DOHH2 (cell line): ENCODE measurements at regions not wholly inside any gene's neighbourhood (a gene's known extent, or its start where the extent isn't known, plus 50 kb on each side); places are given as distances from the start of the nearest gene placed in this dataset.

Experiments used
- H3F3A ChIP-seq: fragments of 200-600 bp; sonication (generic), shearing (Covaris generic); 2 replicates; pipeline ENCODE4 v1.6.0; 2016; ENCODE audit warnings: antibody characterized with exemption, mild to moderate bottlenecking; ENCODE audit not compliant: control insufficient read depth, insufficient read depth
- H3K27ac ChIP-seq: fragments of 200-600 bp; sonication (generic); 2 replicates; pipeline ENCODE4 v1.5.1; 2014; ENCODE audit warnings: low read depth, mild to moderate bottlenecking, low read length, moderate library complexity
- H3K27me3 ChIP-seq: fragments of 200-600 bp; sonication (generic); 2 replicates; pipeline ENCODE4 v1.6.1; 2014; ENCODE audit warnings: mild to moderate bottlenecking, low read length, mixed read lengths; ENCODE audit not compliant: control insufficient read depth
- H3K36me3 ChIP-seq: fragments of 200-600 bp; sonication (generic); 2 replicates; pipeline ENCODE4 v1.6.1; 2014; ENCODE audit warnings: mild to moderate bottlenecking, low read length, moderate library complexity, mixed read lengths; ENCODE audit not compliant: control insufficient read depth
- H3K4me1 ChIP-seq: fragments of 200-600 bp; sonication (generic); 2 replicates; pipeline ENCODE4 v1.6.1; 2014; ENCODE audit warnings: mild to moderate bottlenecking, low read length, mixed read lengths; ENCODE audit not compliant: control insufficient read depth
- H3K4me2 ChIP-seq: fragments of 200-600 bp; sonication (generic); 2 replicates; pipeline ENCODE4 v1.6.0; 2014; ENCODE audit warnings: mild to moderate bottlenecking, low read length, moderate library complexity
- H3K4me3 ChIP-seq: fragments of 200-600 bp; sonication (generic); 2 replicates; pipeline ENCODE4 v1.5.1; 2014; ENCODE audit warnings: mild to moderate bottlenecking, low read length, mixed read lengths
- H3K79me2 ChIP-seq: fragments of 200-600 bp; sonication (generic); 2 replicates; pipeline ENCODE4 v1.6.1; 2014; ENCODE audit warnings: mild to moderate bottlenecking, low read length, mixed read lengths; ENCODE audit not compliant: control insufficient read depth
- H3K9me2 ChIP-seq: fragments of 200-600 bp; sonication (generic); replicated peaks from 2 replicates; pipeline ENCODE4 v1.6.1; 2014; ENCODE audit warnings: mild to moderate bottlenecking, low read length, mixed read lengths; ENCODE audit not compliant: control insufficient read depth
- H3K9me3 ChIP-seq: fragments of 200-600 bp; sonication (generic); 2 replicates; pipeline ENCODE4 v1.6.1; 2014; ENCODE audit warnings: antibody characterized with exemption, low read length, mixed read lengths; ENCODE audit not compliant: control insufficient read depth, insufficient read depth
- H4K20me1 ChIP-seq: fragments of 200-600 bp; sonication (generic); 2 replicates; pipeline ENCODE4 v1.6.0; 2014; ENCODE audit warnings: low read depth, mild to moderate bottlenecking, antibody characterized with exemption, low read length, moderate library complexity; ENCODE audit not compliant: control insufficient read depth, insufficient read depth
- EZH2phosphoT487 ChIP-seq: fragments of 200-600 bp; sonication (generic); IDR thresholded peaks from 2 replicates; pipeline ENCODE4 v1.6.1; 2017; ENCODE audit warnings: borderline replicate concordance, mild to moderate bottlenecking, antibody characterized with exemption, low read length, moderate library complexity, mixed read lengths
- TF ChIP-seq, protein P1 (sequence below): fragments of 200-600 bp; sonication (generic); IDR thresholded peaks from one replicate; pipeline ENCODE4 v1.5.1; 2014; ENCODE audit warnings: antibody characterized with exemption, mild to moderate bottlenecking, low read depth, low read length; ENCODE audit not compliant: poor library complexity, severe bottlenecking

DNA sequence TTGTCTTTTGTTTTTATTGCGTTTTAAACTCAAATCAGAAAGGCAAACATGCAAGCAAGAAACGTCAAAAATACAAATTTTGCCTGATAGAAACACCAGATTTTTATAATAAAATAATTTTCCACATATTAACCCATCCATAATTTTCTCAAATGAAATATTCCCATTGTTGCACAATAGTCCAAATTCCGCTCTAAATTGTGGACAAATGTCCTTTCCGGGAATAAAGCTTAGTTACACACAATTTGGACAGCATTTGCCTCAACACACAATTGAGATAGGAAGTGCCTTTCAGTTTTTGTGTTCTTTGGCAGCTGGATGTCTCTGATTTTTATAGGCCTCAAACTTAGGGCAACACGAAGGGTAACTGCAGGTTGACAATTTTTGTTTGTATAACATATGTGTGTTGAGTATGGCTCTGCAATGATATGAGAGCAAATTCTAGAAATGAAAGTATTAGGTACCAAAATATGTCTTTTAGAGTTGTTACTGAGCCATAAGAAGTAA is 105.8 kb downstream of the DIO2 start:
- Histone ChIP-seq H3K9me2 (no peaks in the 10 kb centered on the region), H3K36me3 (no peaks in the 10 kb centered on the region), H4K20me1 (no peaks in the 10 kb centered on the region), H3K4me3 (no peak overlapping the region), H3K4me1 (no peaks in the 10 kb centered on the region), H3K27me3 (no peaks in the 10 kb centered on the region), H3F3A (no peaks in the 10 kb centered on the region), H3K27ac (no peak overlapping the region), H3K9me3 (no peaks in the 10 kb centered on the region), H3K4me2 (no peak overlapping the region), H3K79me2 (no peaks in the 10 kb centered on the region)
- no peak for TF ChIP-seq EZH2phosphoT487
- TF ChIP-seq, protein P1, sequence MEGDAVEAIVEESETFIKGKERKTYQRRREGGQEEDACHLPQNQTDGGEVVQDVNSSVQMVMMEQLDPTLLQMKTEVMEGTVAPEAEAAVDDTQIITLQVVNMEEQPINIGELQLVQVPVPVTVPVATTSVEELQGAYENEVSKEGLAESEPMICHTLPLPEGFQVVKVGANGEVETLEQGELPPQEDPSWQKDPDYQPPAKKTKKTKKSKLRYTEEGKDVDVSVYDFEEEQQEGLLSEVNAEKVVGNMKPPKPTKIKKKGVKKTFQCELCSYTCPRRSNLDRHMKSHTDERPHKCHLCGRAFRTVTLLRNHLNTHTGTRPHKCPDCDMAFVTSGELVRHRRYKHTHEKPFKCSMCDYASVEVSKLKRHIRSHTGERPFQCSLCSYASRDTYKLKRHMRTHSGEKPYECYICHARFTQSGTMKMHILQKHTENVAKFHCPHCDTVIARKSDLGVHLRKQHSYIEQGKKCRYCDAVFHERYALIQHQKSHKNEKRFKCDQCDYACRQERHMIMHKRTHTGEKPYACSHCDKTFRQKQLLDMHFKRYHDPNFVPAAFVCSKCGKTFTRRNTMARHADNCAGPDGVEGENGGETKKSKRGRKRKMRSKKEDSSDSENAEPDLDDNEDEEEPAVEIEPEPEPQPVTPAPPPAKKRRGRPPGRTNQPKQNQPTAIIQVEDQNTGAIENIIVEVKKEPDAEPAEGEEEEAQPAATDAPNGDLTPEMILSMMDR: no peak

DNA sequence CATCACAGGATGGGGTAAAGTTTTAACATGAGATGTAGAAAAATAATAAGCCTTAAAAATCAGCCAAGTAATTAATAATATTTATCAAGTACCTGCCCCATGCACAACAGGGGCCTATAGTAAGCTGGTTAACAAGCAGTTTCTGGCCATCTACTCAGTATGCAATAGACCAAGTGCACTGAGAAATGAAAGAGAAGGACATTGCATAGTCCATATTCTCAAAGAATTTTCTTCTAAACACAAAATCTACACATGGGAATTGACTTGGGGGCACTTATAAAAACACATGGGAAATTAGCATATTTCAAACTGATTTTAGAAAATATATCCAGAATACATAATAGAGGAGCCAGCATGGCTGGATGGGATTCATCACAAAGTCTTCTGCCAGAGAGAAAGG is 109.5 kb downstream of the DIO2 start:
- Histone ChIP-seq H3K36me3 (no peaks in the 10 kb centered on the region), H3K79me2 (no peaks in the 10 kb centered on the region), H3K4me3 (no peak overlapping the region), H3K9me3 (no peaks in the 10 kb centered on the region), H4K20me1 (no peaks in the 10 kb centered on the region), H3K27me3 (no peaks in the 10 kb centered on the region), H3K4me1 (no peaks in the 10 kb centered on the region), H3K27ac (no peak overlapping the region), H3F3A (no peaks in the 10 kb centered on the region), H3K9me2 (no peaks in the 10 kb centered on the region), H3K4me2 (no peak overlapping the region)
- TF ChIP-seq, protein P1: no peak
- TF ChIP-seq EZH2phosphoT487: no peak

DNA sequence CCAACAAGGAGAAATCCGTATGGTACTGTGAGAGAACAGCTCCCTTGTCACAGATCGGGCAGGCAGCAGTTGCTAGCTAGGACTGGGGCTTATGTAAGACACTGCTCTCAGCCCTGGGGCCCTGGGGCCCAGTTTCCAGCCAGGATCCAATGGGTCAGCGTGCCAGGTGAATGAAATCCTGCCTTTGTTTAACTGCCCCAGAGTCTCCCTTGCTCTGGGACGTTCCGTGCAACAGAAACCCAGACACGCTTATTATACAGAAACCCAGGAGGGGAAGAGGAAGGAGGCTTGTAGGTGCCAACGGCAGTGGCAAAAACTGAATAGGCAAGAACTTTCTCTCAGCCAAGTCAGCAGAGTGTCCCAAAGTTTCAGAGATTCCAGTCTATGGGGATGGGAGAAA is 110.6 kb downstream of the DIO2 start:
- TF ChIP-seq EZH2phosphoT487: no peak
- TF ChIP-seq, protein P1: no peak
- Histone ChIP-seq H3K9me3 (no peaks in the 10 kb centered on the region), H3F3A (no peaks in the 10 kb centered on the region), H3K9me2 (no peaks in the 10 kb centered on the region), H3K4me2 (no peak overlapping the region), H4K20me1 (no peaks in the 10 kb centered on the region), H3K4me1 (no peaks in the 10 kb centered on the region), H3K79me2 (no peaks in the 10 kb centered on the region), H3K4me3 (no peak overlapping the region), H3K36me3 (no peaks in the 10 kb centered on the region), H3K27ac (no peak overlapping the region), H3K27me3 (no peaks in the 10 kb centered on the region)
